HL-60 (cell line): ENCODE measurements at regions not wholly inside any gene's neighbourhood (a gene's known extent, or its start where the extent isn't known, plus 50 kb on each side); places are given as distances from the start of the nearest gene placed in this dataset.

Experiments used
- CTCF ChIP-seq: IDR thresholded peaks from one replicate; pipeline ENCODE4 v1.5.1; 2011; ENCODE audit warnings: low read length, control low read depth, inconsistent platforms; ENCODE audit not compliant: insufficient read depth
- GABPA ChIP-seq: IDR thresholded peaks from 2 replicates; pipeline ENCODE4 v1.6.1; 2012; ENCODE audit warnings: low read depth
- POLR2AphosphoS5 ChIP-seq: IDR thresholded peaks from 2 replicates; pipeline ENCODE4 v1.6.1; 2012; ENCODE audit warnings: low read depth
- SPI1 ChIP-seq: IDR thresholded peaks from 2 replicates; pipeline ENCODE4 v1.6.1; 2012; ENCODE audit warnings: low read depth, mild to moderate bottlenecking, borderline replicate concordance
- TF ChIP-seq, protein P1 (sequence below): IDR thresholded peaks from 2 replicates; pipeline ENCODE4 v1.6.1; 2012; ENCODE audit warnings: low read depth; ENCODE audit not compliant: insufficient replicate concordance

- TF ChIP-seq CTCF (no peak), POLR2AphosphoS5 (no peak), GABPA (no peak), SPI1 (no peak)
- TF ChIP-seq, protein P1, sequence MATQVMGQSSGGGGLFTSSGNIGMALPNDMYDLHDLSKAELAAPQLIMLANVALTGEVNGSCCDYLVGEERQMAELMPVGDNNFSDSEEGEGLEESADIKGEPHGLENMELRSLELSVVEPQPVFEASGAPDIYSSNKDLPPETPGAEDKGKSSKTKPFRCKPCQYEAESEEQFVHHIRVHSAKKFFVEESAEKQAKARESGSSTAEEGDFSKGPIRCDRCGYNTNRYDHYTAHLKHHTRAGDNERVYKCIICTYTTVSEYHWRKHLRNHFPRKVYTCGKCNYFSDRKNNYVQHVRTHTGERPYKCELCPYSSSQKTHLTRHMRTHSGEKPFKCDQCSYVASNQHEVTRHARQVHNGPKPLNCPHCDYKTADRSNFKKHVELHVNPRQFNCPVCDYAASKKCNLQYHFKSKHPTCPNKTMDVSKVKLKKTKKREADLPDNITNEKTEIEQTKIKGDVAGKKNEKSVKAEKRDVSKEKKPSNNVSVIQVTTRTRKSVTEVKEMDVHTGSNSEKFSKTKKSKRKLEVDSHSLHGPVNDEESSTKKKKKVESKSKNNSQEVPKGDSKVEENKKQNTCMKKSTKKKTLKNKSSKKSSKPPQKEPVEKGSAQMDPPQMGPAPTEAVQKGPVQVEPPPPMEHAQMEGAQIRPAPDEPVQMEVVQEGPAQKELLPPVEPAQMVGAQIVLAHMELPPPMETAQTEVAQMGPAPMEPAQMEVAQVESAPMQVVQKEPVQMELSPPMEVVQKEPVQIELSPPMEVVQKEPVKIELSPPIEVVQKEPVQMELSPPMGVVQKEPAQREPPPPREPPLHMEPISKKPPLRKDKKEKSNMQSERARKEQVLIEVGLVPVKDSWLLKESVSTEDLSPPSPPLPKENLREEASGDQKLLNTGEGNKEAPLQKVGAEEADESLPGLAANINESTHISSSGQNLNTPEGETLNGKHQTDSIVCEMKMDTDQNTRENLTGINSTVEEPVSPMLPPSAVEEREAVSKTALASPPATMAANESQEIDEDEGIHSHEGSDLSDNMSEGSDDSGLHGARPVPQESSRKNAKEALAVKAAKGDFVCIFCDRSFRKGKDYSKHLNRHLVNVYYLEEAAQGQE: no peak
Measured at GRCh38 chr5:68154119-68154857, 61.3 kb upstream of the PIK3R1 start.
